ENCODE measurements at regions not wholly inside any gene's neighbourhood (a gene's known extent, or its start where the extent isn't known, plus 50 kb on each side); places are given as distances from the start of the nearest gene placed in this dataset.

DNA sequence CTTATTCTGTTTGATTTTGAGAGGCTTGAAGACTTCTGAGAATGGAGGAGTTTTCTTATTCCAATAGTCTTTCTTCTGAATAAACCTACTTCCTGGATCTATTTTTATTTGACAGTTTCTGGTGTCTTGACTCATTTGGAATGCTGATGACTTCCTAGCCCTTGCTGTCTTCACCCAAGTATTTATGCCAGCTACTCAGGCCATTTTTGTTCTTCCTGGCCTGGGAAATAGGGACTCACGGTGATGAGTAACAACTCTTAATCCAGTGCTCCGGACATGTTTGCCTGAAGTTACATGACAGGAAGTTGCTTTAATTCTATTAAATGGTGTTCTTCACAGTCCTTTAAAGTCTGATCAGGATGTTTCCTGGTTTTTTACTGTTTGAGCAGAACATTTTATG is 272.1 kb upstream of the EYS start:
- TF ChIP-seq, protein P1, sequence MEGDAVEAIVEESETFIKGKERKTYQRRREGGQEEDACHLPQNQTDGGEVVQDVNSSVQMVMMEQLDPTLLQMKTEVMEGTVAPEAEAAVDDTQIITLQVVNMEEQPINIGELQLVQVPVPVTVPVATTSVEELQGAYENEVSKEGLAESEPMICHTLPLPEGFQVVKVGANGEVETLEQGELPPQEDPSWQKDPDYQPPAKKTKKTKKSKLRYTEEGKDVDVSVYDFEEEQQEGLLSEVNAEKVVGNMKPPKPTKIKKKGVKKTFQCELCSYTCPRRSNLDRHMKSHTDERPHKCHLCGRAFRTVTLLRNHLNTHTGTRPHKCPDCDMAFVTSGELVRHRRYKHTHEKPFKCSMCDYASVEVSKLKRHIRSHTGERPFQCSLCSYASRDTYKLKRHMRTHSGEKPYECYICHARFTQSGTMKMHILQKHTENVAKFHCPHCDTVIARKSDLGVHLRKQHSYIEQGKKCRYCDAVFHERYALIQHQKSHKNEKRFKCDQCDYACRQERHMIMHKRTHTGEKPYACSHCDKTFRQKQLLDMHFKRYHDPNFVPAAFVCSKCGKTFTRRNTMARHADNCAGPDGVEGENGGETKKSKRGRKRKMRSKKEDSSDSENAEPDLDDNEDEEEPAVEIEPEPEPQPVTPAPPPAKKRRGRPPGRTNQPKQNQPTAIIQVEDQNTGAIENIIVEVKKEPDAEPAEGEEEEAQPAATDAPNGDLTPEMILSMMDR (IDR thresholded peaks at IDR 0.05; ENCODE audit: extremely low read depth in 1 of 2, insufficient read depth in 1 of 2, low read depth in 1 of 2, low read length in 2 of 2): no peak
- TF ChIP-seq POLR2A (IDR thresholded peaks at IDR 0.05; ENCODE audit: low read depth, low read length) (no peak), MYC (IDR thresholded peaks at IDR 0.05; ENCODE audit: low read depth, low read length) (no peak), POLR2AphosphoS5 (IDR thresholded peaks at IDR 0.05; ENCODE audit: insufficient read depth, low read depth, low read length) (no peak), EZH2 (IDR thresholded peaks at IDR 0.05; ENCODE audit: borderline replicate concordance, low read depth, low read length, severe bottlenecking) (no peak), GATA2 (IDR thresholded peaks at IDR 0.05; ENCODE audit: insufficient read depth, insufficient read length, low read depth, low read length) (no peak)
- TF ChIP-seq, protein P2, sequence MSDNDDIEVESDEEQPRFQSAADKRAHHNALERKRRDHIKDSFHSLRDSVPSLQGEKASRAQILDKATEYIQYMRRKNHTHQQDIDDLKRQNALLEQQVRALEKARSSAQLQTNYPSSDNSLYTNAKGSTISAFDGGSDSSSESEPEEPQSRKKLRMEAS (IDR thresholded peaks at IDR 0.05; ENCODE audit: insufficient read depth, insufficient read length): no peak

Data from endothelial cell of umbilical vein (primary cell).